GM12873 (cell line): ENCODE measurements at regions not wholly inside any gene's neighbourhood (a gene's known extent, or its start where the extent isn't known, plus 50 kb on each side); places are given as distances from the start of the nearest gene placed in this dataset.

ENCODE experiments used
- CTCF ChIP-seq: IDR thresholded peaks from 2 replicates; pipeline ENCODE4 v1.5.1; 2012; ENCODE audit warnings: low read depth, mild to moderate bottlenecking, moderate library complexity, low read length, control low read depth; ENCODE audit not compliant: insufficient read depth; ENCODE audit errors: missing control alignments

- TF ChIP-seq CTCF: no peak
Observed at GRCh38 chr6:1027109-1027794, 284.6 kb upstream of the FOXQ1 start.

GRCh38 chr6:1025821-1026220 lies 286.1 kb upstream of the FOXQ1 start:
- TF ChIP-seq CTCF: no peak

GRCh38 chr6:1024587-1024986 lies 287.3 kb upstream of the FOXQ1 start:
- TF ChIP-seq CTCF: no peak

GRCh38 chr6:1024161-1024560 lies 287.7 kb upstream of the FOXQ1 start:
- no peak for TF ChIP-seq CTCF

GRCh38 chr6:1023229-1023628 lies 288.7 kb upstream of the FOXQ1 start:
- no peak for TF ChIP-seq CTCF

GRCh38 chr6:1022719-1023118 lies 289.2 kb upstream of the FOXQ1 start:
- no peak for TF ChIP-seq CTCF

- TF ChIP-seq CTCF: no peak
Observed at GRCh38 chr6:1020837-1021236, 291.1 kb upstream of the FOXQ1 start.
